Hematopoietic multipotent progenitor cell treated with erythropoietin and hydrocortisone succinate and interleukin-3 and kit ligand, for 4 days (in vitro differentiated cells): ENCODE measurements at regions not wholly inside any gene's neighbourhood (a gene's known extent, or its start where the extent isn't known, plus 50 kb on each side); places are given as distances from the start of the nearest gene placed in this dataset.

Source experiments
- DNase-seq: peaks from one replicate; pipeline ENCODE4 v3.0.0-alpha.2; 2015

- DNase-seq, result no peak
These were observed 68.2 kb upstream of the AFDN start for GRCh38 chr6:167758309-167759023.

DNA sequence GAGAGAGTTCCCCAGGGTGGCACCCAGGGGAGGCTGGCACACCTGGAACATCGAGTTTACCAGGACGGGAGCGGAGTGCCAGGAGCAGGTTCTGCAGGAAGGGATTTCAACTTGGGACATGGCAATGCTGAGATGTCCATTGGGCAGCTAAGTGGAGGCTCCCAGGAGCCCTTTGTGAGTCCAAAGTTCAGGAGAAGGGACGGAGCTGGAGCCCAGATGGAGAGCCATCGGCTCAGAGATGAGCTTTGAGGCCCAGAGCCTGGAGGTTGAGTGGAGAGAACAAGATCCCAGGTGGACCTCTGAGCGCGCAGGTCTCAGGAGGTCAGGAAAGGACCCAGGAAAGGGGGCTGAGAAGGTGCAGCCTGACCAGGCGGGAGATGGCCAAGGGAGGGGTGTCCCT is 67.5 kb upstream of the AFDN start:
- DNase-seq, result no peak

GRCh38 chr6:167759912-167760311 is 66.8 kb upstream of the AFDN start:
- DNase-seq, result no peak

DNA sequence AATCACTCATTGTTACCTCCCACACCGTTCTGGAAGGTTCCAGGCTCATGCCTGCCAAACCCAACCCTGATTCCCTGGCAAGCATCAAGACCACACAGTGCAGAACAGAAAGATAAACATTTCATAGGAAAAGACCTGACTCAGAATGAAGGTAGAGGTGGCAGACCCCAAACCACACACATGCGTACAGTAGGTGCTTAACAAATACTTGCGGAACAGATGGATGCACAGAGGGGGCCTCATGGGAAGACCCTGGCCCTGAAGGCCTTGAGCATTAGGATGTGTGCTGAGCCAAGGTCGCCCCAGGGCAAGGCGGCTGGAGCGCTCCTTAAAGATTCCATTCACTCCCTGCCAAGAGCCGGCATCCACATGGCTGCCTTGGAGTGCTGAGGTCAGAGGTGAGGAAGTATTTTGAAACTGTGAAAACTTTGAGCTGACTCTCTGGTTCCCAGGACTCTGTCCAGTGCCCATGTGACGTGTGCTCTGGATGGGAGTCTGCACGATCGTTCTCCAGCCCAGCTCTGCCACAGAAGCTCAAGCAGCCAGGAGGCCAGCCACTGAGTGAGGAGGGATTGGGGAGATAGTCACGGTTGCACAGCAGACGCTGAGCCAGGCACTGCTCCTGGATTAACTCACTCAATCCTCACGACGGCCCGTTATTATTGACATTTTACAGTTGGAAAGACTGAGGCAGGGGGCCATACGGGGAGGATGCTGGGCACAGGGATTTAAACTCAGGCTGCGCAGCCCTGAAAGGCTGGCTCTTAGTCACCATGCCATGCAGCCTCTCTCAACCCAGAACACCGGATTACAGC is 65.5 kb upstream of the AFDN start:
- DNase-seq, result no peak

DNA sequence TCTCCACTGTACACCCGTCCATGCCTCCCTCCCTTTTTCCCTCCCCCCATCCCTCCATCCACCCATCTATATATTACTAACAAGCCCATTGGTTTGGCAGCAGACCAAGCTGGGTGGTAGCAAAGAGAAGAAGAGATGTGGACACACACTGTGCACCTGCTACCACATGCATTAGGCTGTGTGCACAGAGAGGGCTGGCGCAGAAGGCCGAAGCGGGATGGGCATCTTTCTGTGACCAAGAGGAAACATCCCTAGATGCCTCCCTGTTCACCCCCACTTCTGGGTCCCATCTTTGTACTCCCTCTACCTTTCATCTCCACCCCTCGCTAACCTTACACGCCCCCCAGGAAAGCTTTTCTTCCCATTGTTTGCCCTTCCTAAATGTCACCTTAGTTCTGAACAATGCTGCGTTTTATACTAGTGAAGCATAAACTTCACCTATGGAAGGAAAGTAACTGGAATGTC is 64.9 kb upstream of the AFDN start:
- DNase-seq, result no peak

- DNase-seq, result no peak
These were observed 64.3 kb upstream of the AFDN start for GRCh38 chr6:167762259-167762962.

GRCh38 chr6:167763056-167763944 is 63.4 kb upstream of the AFDN start:
- DNase-seq, result no peak

GRCh38 chr6:167764215-167764614 is 62.5 kb upstream of the AFDN start:
- no peak for DNase-seq

DNA sequence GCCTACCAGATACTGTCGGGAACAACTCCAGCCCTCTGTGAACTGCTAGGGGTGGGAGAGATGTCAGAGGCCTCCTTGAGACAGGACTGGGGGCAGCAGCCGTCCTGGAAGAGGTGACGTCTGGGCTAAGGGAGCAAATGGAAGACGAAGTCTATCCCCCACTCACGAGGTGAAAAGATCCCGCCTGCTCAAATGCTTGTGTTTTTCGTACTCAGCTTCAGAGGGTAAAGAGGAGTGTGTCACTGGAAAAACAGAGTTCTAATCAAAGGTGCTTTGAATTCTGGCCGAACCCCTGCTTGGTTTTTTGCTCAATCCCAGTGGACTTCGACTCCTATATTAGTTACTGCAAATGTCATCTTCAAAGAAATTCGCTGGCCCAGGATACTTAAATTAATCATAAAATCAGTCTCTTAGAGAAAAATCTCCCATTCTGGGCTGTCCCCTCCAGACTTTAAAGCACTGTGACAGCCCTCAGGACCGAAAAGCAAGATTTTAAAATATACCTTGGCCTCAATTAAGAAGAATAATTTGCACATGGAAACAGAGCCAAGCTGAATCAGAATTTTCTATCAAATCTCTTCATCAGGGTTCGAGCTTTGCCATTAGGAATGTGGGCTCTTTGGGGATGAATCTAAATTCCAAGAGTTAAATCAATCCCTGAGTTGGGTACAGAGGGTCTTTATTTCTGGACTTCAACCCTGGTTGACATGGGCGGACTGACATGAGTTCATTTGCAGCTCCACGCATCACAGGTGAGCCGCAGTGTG is 61.8 kb upstream of the AFDN start:
- no peak for DNase-seq

DNA sequence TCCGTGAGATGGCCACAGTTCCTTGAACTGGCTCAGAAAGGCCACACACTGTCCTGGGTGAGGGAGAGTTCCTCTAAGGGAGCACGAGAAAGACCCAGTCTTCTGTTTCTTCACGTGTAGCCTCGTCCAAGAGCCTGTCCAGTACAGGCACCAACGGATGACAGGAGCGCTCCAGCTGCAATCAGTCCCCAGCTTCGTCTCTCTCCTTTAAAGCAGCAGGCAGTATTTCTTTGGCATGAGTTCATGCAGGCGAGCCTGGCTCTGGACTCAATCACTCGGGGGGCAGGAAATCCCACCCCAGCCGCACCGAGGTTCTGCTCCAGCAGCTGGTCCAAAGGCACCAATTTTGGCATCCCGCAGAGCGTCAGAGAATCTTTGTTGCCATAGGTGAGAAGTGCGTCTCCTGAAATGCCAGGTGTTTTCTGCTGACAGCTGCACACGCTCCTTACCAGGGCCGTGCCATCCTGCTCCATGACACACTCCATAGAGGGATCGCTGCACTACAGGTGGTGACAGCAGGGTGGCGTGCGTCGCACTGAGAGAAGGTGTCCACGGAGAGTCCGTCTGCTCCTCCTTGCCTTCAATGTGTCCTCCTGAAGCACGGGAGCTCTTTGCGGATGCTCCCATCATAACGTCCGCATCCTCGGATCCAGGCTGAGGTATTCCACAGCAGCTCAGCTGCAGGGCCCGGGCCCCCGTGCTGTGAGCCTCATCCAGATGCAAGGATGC is 59.6 kb upstream of the AFDN start:
- DNase-seq, result no peak

- no peak for DNase-seq
These were observed 59.0 kb upstream of the AFDN start for GRCh38 chr6:167767715-167768107.

- no peak for DNase-seq
These were observed 58.1 kb upstream of the AFDN start for GRCh38 chr6:167768471-167769215.

DNA sequence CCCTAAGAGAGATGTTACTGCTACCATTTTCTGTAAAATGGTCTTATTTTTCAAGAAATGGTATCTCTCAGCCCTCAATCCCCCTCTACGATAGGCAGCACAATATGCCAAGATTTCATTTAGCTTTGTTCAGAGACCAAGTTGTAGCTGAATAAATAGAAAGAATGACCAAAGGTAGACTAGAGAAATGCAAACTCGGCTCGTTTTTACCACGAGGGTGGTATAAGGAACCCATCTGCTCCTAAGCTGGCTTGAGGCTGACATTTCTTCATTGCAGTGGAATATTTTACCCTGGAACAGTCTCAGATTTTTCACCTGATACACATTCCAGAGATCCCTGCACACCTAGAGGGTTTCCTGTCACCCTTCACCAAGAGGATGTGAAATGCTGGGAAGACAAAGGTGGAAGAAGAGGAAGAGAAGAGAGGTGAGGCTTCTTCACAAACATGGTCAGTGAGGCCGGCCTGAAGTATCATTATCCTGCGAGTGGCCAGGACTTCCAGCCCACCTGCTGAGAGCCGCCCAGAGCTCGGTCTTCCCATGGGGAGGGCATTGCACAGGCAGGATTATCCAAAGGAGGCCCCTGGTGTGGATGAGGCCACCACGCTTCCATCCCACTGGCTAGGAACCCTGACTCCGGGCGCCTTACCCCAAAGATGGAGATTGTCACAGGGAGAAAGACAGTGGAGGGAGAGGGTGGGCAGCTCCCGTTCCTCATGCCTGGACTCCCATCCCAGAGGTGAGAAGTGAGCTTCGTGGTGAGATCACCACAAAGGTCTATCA is 57.1 kb upstream of the AFDN start:
- DNase-seq, result no peak

DNA sequence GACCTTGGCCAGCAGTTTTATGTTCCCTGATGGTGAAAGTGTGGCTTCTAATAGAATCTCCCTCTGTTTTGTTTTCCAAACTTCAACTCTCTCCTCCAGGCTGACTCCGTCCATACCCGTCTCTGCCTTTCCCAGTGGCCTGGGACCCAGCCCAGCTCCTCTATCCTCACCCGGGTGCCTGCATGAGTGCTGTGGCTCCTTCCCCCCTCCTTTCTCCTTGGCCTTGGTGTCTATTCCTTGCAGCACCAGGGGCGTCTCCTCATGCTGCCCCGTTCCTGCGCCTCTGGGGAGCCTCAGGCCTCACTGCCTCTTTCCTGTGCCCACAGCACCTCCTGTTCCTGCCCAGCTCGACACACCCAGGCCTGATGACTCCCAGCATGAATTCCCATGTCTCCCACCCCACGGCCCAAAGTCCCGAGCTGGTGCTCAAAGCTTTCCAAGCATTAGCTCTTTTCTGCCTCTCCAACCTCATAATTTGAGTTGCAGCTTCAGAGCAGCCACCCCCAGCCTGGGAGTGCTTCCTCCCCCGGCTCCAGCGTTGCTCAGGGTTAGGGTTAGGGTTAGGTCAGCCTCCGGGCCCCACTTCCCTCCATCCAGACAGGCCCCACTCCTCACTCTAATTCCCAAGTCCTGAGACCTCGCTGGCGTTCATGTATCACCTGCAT is 56.3 kb upstream of the AFDN start:
- no peak for DNase-seq

DNA sequence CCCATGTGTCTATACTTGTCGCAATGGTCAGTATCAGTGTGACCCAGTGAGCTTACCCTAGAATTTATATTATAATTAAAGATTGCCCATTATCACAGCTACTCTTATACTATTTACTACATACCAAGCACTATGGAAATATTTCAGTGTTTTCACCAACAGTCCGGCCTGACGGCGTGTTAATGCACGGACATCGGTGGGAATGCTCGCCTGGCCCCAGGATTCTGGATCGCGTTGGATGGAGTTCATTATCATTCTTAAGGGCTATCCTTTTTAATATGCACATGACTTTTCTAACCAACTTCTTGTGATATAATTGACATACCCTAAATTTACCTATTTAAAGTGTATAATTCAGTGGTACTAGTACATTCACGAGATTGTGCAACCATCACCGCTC is 51.8 kb upstream of the AFDN start:
- DNase-seq, result no peak

DNA sequence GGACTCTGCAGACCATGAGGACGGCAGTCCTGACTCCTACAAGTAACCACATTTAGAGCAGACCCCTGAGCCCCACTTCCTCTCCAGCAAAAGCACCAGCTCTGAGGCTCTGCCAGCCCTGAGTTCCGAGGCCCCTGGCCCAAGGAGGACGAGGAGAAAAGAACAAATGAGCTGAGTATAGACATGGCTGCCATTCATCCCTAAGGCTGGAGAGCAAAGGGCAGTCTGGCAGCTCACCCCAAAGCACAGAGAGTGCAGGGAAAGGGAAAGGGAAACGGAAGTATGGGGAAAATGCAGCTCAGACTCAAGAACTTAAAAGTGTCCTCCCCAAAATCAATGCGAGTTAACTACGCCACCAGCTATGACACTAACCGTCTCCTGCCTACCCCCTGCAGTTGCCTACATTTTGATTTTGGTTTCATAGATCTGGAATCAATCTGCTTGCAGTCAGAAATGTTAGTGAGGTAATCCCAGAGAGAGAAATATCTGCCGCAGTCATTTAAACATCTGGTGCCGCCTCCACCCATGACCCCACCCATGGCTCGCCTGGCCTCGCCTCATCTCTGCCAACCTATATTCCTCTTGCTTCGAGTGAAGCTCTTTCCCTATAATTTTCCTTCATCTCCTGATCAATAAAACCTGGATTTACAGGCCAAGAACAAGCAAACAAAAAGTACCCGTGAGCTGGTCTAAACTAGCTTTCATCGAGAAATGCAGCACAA is 49.6 kb upstream of the AFDN start:
- DNase-seq, result no peak
